Sigmoid colon (tissue), 4 donors: ENCODE measurements at regions not wholly inside any gene's neighbourhood (a gene's known extent, or its start where the extent isn't known, plus 50 kb on each side); places are given as distances from the start of the nearest gene placed in this dataset.

Source experiments
- CTCF ChIP-seq, 4 experiments: fragments of 450-650 bp in 3 of 4; fragments of 200-600 bp in 1 of 4; IDR thresholded peaks; one replicate each; pipeline ENCODE4 v1.5.1; 2016 to 2019; ENCODE audit warnings: antibody characterized with exemption in 4 of 4, mild to moderate bottlenecking in 3 of 4, moderate library complexity in 2 of 4
- EP300 ChIP-seq, 4 donors: sonication (generic); formaldehyde crosslinking; IDR thresholded peaks; one replicate each; pipeline ENCODE4 v1.6.1; 2017; ENCODE audit warnings: antibody characterized with exemption in 4 of 4
- POLR2A ChIP-seq, 2 donors: fragments of 450-650 bp; IDR thresholded peaks; one replicate each; pipeline ENCODE4 v1.6.1; 2016; ENCODE audit warnings: antibody characterized with exemption in 2 of 2, mild to moderate bottlenecking in 2 of 2, moderate library complexity in 2 of 2

DNA sequence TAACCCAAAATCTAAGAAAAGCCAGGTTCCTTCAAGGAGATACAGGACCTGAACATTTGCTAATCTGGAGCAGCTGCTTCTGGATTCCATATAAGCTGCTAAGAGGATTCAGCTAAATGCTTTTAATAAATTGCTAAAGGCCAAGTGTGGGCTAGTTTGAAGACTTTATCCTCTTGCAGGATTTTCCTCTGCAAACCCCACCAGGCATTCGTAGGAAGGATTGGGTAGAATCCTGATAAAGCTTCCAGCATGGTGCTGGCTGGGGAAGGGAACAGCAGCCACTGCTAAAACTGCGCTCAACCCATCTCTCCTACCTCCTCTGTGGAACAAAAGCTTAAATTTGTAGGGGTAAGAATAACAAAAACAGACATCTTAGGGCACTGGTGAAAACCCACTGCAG lies 61.3 kb upstream of the TAB3 start:
- TF ChIP-seq CTCF (IDR thresholded peaks at IDR 0.05) (no peak), POLR2A (IDR thresholded peaks at IDR 0.05) (no peak), EP300 (IDR thresholded peaks at IDR 0.05) (no peak)
